ENCODE measurements at regions not wholly inside any gene's neighbourhood (a gene's known extent, or its start where the extent isn't known, plus 50 kb on each side); places are given as distances from the start of the nearest gene placed in this dataset.

DNA sequence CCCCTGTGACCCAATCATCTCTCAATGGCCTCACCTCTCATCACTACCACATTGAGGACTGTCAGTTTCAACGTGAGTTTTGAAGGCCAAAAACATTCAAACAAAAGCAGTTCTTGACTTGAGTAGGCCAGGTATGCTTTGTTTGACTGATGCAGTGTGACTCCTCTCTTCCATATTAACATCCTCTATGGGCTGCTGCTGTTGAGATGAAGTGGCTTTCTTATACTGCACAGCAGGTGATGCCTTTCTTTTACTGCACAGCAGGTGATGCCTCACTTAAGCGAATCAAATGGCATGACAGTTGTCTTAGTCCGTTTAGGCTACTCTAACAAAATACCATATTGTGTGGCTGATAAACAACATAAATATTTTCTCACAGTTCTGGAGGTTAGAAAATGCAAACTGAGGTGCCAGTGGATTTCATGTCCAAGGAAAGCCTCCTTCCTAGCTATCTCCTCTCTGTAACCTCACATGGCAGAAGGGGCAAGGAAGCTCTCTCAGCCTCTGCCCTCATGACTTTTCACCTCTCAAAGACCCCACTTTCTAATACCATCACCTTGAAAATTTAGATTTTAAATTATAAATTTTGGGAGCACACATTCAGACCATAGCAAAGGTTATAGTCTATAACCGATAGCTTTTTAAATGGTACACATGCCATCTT is 2267.9 kb upstream of the AGA start:
- Histone ChIP-seq H3K9ac (ENCODE audit: insufficient read depth, low read depth, low read length) (no peak overlapping the region), H3K79me2 (ENCODE audit: insufficient read depth, low read length) (no peaks in the 10 kb centered on the region), H3K27me3 (ENCODE audit: control insufficient read depth in 1 of 2, insufficient read depth in 2 of 2, low read length in 2 of 2) (no peaks in the 10 kb centered on the region), H3K27ac (ENCODE audit: extremely low read length, insufficient read depth, low read length) (no peak overlapping the region), H3K4me1 (ENCODE audit: insufficient read depth, low read length) (no peaks in the 10 kb centered on the region), H2AFZ (ENCODE audit: low read length) (no peak overlapping the region), H3K4me2 (ENCODE audit: low read depth, low read length) (no peak overlapping the region), H3K4me3 (replicated peaks in 1 of 3; ENCODE audit: insufficient read depth in 1 of 3, low read depth in 2 of 3, low read length in 3 of 3) (no peak overlapping the region), H3K36me3 (replicated peaks in 1 of 2; ENCODE audit: control insufficient read depth in 1 of 2, insufficient read depth in 2 of 2, low read length in 2 of 2) (no peaks in the 10 kb centered on the region), H3K9me3 (ENCODE audit: low read length) (no peaks in the 10 kb centered on the region), H4K20me1 (ENCODE audit: insufficient read depth, low read length) (no peaks in the 10 kb centered on the region)
- ATAC-seq (no peak), DNase-seq (ENCODE audit: low spot score) (no peak), FAIRE-seq (no peak)
- CTCF ChIA-PET (ENCODE audit: low intra/inter-chr PET ratio, low total read pairs), result no interaction called here
- POLR2A ChIA-PET, result no interaction called here
- in situ Hi-C loops (cut with HindIII; ENCODE audit: extremely low pct_ligation_motif_present, low pct_unique_long_range_greater_than_20kb), result no loop called here
- WGBS (ENCODE audit: low lambda C conversion rate), result 0% methylated on average over 4 of the region's 4 CpGs
- BruUV-seq (replicated peaks), result no TSS peak
- intact Hi-C loops (cut with micrococcal nuclease; ENCODE audit: unreplicated experiment), result no loop called here
- TF ChIP-seq ZC3H4 (CRISPR knock-in tag; IDR thresholded peaks at IDR 0.05; ENCODE audit: borderline replicate concordance) (no peak), HDAC6 (IDR thresholded peaks at IDR 0.05; ENCODE audit: low read depth, low read length) (no peak), ZNF276 (CRISPR knock-in tag; IDR thresholded peaks at IDR 0.05; ENCODE audit: low read depth) (no peak), GPN1 (CRISPR knock-in tag; IDR thresholded peaks at IDR 0.05; ENCODE audit: borderline replicate concordance) (no peak), HNRNPH1 (optimal IDR thresholded peaks at IDR 0.05; ENCODE audit: low read depth, low read length) (no peak), MBNL3 (CRISPR knock-in tag; conservative IDR thresholded peaks at IDR 0.05) (no peak), ZBTB33 (CRISPR knock-in tag; IDR thresholded peaks at IDR 0.05) (no peak), MLXIP (CRISPR knock-in tag; IDR thresholded peaks at IDR 0.05; ENCODE audit: borderline replicate concordance) (no peak), ZNF724P (CRISPR knock-in tag; IDR thresholded peaks at IDR 0.05; ENCODE audit: borderline replicate concordance) (no peak), IRF2 (CRISPR knock-in tag; IDR thresholded peaks at IDR 0.05) (no peak)
- TF ChIP-seq, protein P1, sequence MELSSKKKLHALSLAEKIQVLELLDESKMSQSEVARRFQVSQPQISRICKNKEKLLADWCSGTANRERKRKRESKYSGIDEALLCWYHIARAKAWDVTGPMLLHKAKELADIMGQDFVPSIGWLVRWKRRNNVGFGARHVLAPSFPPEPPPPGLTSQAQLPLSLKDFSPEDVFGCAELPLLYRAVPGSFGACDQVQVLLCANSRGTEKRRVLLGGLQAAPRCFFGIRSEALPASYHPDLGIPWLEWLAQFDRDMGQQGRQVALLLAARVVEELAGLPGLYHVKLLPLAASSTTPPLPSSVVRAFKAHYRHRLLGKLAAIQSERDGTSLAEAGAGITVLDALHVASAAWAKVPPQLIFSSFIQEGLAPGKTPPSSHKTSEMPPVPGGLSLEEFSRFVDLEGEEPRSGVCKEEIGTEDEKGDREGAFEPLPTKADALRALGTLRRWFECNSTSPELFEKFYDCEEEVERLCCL (CRISPR knock-in tag; IDR thresholded peaks at IDR 0.05; ENCODE audit: borderline replicate concordance), result no peak
- TF ChIP-seq, protein P2, sequence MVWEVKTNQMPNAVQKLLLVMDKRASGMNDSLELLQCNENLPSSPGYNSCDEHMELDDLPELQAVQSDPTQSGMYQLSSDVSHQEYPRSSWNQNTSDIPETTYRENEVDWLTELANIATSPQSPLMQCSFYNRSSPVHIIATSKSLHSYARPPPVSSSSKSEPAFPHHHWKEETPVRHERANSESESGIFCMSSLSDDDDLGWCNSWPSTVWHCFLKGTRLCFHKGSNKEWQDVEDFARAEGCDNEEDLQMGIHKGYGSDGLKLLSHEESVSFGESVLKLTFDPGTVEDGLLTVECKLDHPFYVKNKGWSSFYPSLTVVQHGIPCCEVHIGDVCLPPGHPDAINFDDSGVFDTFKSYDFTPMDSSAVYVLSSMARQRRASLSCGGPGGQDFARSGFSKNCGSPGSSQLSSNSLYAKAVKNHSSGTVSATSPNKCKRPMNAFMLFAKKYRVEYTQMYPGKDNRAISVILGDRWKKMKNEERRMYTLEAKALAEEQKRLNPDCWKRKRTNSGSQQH (CRISPR knock-in tag; IDR thresholded peaks at IDR 0.05; ENCODE audit: low read depth), result no peak

Data from HepG2 (cell line).